CD4-positive, alpha-beta memory T cell (primary cell): ENCODE measurements at regions not wholly inside any gene's neighbourhood (a gene's known extent, or its start where the extent isn't known, plus 50 kb on each side); places are given as distances from the start of the nearest gene placed in this dataset.

Experiments used
- CTCF ChIA-PET: fragments of 350-600 bp; sonication (Branson Sonifier 250); formaldehyde crosslinking; loops from one replicate; lab custom pipeline; 2021; ENCODE audit warnings: inconsistent platforms; ENCODE audit not compliant: partially characterized antibody; lab: Charles Lee
- POLR2A ChIA-PET: fragments of 350-600 bp; sonication (Branson Sonifier 250); formaldehyde crosslinking; loops from one replicate; lab custom pipeline; 2021; ENCODE audit not compliant: partially characterized antibody; lab: Charles Lee
- DNase-seq, 5 donors: peaks; one replicate each; pipeline versions ENCODE4 v3.0.0 to v3.0.0-alpha.2; 2020 to 2022; ENCODE audit warnings: mixed read lengths in 1 of 5
- H3K27ac ChIP-seq: one replicate; pipeline ENCODE4 v1.7.0; 2013; ENCODE audit warnings: low read depth, low read length
- H3K27me3 ChIP-seq: 2 replicates; pipeline ENCODE4 v1.7.0; 2013; ENCODE audit warnings: mild to moderate bottlenecking, low read length, moderate library complexity; ENCODE audit not compliant: insufficient read depth
- H3K36me3 ChIP-seq: 2 replicates; pipeline ENCODE4 v1.7.0; 2013; ENCODE audit warnings: mild to moderate bottlenecking, low read length, moderate library complexity; ENCODE audit not compliant: insufficient read depth
- H3K4me1 ChIP-seq: 2 replicates; pipeline ENCODE4 v1.7.0; 2013; ENCODE audit warnings: mild to moderate bottlenecking, low read length, moderate library complexity; ENCODE audit not compliant: insufficient read depth
- H3K4me3 ChIP-seq, 2 donors: one replicate each; pipeline ENCODE4 v1.7.0; 2013; ENCODE audit warnings: low read length in 2 of 2, mild to moderate bottlenecking in 1 of 2
- H3K9me3 ChIP-seq, 2 donors: one replicate each; pipeline ENCODE4 v1.7.0; 2013; ENCODE audit warnings: low read length in 2 of 2, control low read depth in 1 of 2; ENCODE audit not compliant: control insufficient read depth in 1 of 2
- H3K27ac Mint-ChIP-seq, 7 donors: one replicate each; pipeline ENCODE4 v1.8.0; 2020 to 2021; ENCODE audit warnings: mixed read lengths in 7 of 7, mild to moderate bottlenecking in 6 of 7, inconsistent platforms in 3 of 7, moderate library complexity in 3 of 7
- H3K27me3 Mint-ChIP-seq, 2 donors: one replicate each; pipeline ENCODE4 v1.8.0; 2020 to 2021; ENCODE audit warnings: mixed read lengths in 2 of 2
- H3K36me3 Mint-ChIP-seq, 2 donors: one replicate each; pipeline ENCODE4 v1.8.0; 2020 to 2021; ENCODE audit warnings: mixed read lengths in 2 of 2, inconsistent platforms in 1 of 2, mild to moderate bottlenecking in 1 of 2
- H3K4me1 Mint-ChIP-seq, 4 donors: one replicate each; pipeline ENCODE4 v1.8.0; 2020 to 2021; ENCODE audit warnings: mixed read lengths in 4 of 4, mild to moderate bottlenecking in 1 of 4
- H3K4me3 Mint-ChIP-seq, 8 donors: one replicate each; pipeline ENCODE4 v1.8.0; 2020 to 2021; ENCODE audit warnings: mixed read lengths in 8 of 8, mild to moderate bottlenecking in 7 of 8, moderate library complexity in 6 of 8, inconsistent platforms in 3 of 8
- H3K9me3 Mint-ChIP-seq, 8 donors: one replicate each; pipeline ENCODE4 v1.8.0; 2020 to 2021; ENCODE audit warnings: mixed read lengths in 8 of 8, mild to moderate bottlenecking in 5 of 8, inconsistent platforms in 3 of 8, moderate library complexity in 1 of 8
- intact Hi-C: fragments of 100-400 bp; cut with micrococcal nuclease; formaldehyde crosslinking; loops from one replicate; pipeline ENCODE4 v1.15.1; 2023

GRCh38 chr17:68768804-68769203 lies 167.6 kb upstream of the FAM20A start:
- Histone ChIP-seq H3K9me3 (no peaks in the 10 kb centered on the region), H3K27ac (no peak overlapping the region), H3K36me3 (no peaks in the 10 kb centered on the region), H3K27me3 (no peaks in the 10 kb centered on the region), H3K4me3 (no peak overlapping the region), H3K4me1 (no peaks in the 10 kb centered on the region)
- ChIA-PET CTCF (no interaction called here), POLR2A (no interaction called here)
- peaks cover 3 to 5% of the 10 kb centered on the region in 2 donors for H3K27me3 Mint-ChIP-seq
- no peaks in the 10 kb centered on the region for H3K9me3 Mint-ChIP-seq
- peaks cover 0 to 3% (median 0%) of the 10 kb centered on the region in 4 donors for H3K4me1 Mint-ChIP-seq
- H3K36me3 Mint-ChIP-seq, result no peaks in the 10 kb centered on the region
- no peak overlapping the region for H3K4me3 Mint-ChIP-seq
- H3K27ac Mint-ChIP-seq, result no peak overlapping the region
- intact Hi-C loops, result no loop called here
- no peak for DNase-seq

- no peak overlapping the region for H3K4me3 ChIP-seq
- Mint-ChIP-seq H3K9me3 (no peaks in the 10 kb centered on the region), H3K4me3 (no peak overlapping the region), H3K36me3 (no peaks in the 10 kb centered on the region), H3K27ac (no peak overlapping the region), H3K27me3 (peaks cover 2 to 3% of the 10 kb centered on the region in 2 donors), H3K4me1 (no peaks in the 10 kb centered on the region)
- no peaks in the 10 kb centered on the region for H3K9me3 ChIP-seq
- intact Hi-C loops, result no loop called here
- no peaks in the 10 kb centered on the region for H3K4me1 ChIP-seq
- H3K27ac ChIP-seq, result no peak overlapping the region
- ChIA-PET CTCF (interaction anchor here (1.1 kb wide), 1 partner anchor 9 kb away, joined by 4 read pairs; no protein-coding TSS in a partner anchor), POLR2A (no interaction called here)
- H3K27me3 ChIP-seq, result no peaks in the 10 kb centered on the region
- no peaks in the 10 kb centered on the region for H3K36me3 ChIP-seq
- DNase-seq, result no peak
These were observed 165.5 kb upstream of the FAM20A start for GRCh38 chr17:68766640-68767039.

GRCh38 chr17:68763562-68763961 lies 162.4 kb upstream of the FAM20A start:
- no peaks in the 10 kb centered on the region for H3K27me3 ChIP-seq
- H3K27ac Mint-ChIP-seq, result no peak overlapping the region
- no peaks in the 10 kb centered on the region for H3K36me3 Mint-ChIP-seq
- H3K4me3 ChIP-seq, result no peak overlapping the region
- H3K4me3 Mint-ChIP-seq, result no peak overlapping the region
- no peaks in the 10 kb centered on the region for H3K9me3 ChIP-seq
- intact Hi-C loops, result no loop called here
- no peaks in the 10 kb centered on the region for H3K9me3 Mint-ChIP-seq
- no peak for DNase-seq
- no peaks in the 10 kb centered on the region for H3K36me3 ChIP-seq
- ChIA-PET POLR2A (no interaction called here), CTCF (interaction anchor here (0.8 kb wide), 1 partner anchor 484 kb away, joined by 3 read pairs; no protein-coding TSS in a partner anchor)
- peaks cover 4 to 6% (median 6%) of the 10 kb centered on the region in 4 donors for H3K4me1 Mint-ChIP-seq
- peaks cover 2% of the 10 kb centered on the region in 2 donors for H3K27me3 Mint-ChIP-seq
- no peaks in the 10 kb centered on the region for H3K4me1 ChIP-seq
- no peak overlapping the region for H3K27ac ChIP-seq

GRCh38 chr17:68762911-68763310 lies 161.7 kb upstream of the FAM20A start:
- no peak overlapping the region for H3K27ac Mint-ChIP-seq
- Histone ChIP-seq H3K36me3 (no peaks in the 10 kb centered on the region), H3K4me3 (no peak overlapping the region), H3K4me1 (no peaks in the 10 kb centered on the region), H3K27me3 (no peaks in the 10 kb centered on the region), H3K27ac (no peak overlapping the region), H3K9me3 (no peaks in the 10 kb centered on the region)
- POLR2A ChIA-PET, result no interaction called here
- CTCF ChIA-PET, result no interaction called here
- H3K36me3 Mint-ChIP-seq, result no peaks in the 10 kb centered on the region
- no peak for DNase-seq
- peaks cover 2 to 3% of the 10 kb centered on the region in 2 donors for H3K27me3 Mint-ChIP-seq
- intact Hi-C loops, result no loop called here
- peaks cover 4 to 6% (median 6%) of the 10 kb centered on the region in 4 donors for H3K4me1 Mint-ChIP-seq
- H3K4me3 Mint-ChIP-seq, result no peak overlapping the region
- H3K9me3 Mint-ChIP-seq, result no peaks in the 10 kb centered on the region

GRCh38 chr17:68760141-68760475 lies 158.9 kb upstream of the FAM20A start:
- CTCF ChIA-PET, result no interaction called here
- no peak for DNase-seq
- Mint-ChIP-seq H3K9me3 (no peaks in the 10 kb centered on the region), H3K27ac (no peak overlapping the region), H3K36me3 (no peaks in the 10 kb centered on the region), H3K4me3 (peak overlapping the region in 1 of 8 donors; percentile 30), H3K27me3 (peaks cover 2 to 5% of the 10 kb centered on the region in 2 donors), H3K4me1 (peaks cover 4 to 6% (median 6%) of the 10 kb centered on the region in 4 donors)
- POLR2A ChIA-PET, result no interaction called here
- Histone ChIP-seq H3K9me3 (no peaks in the 10 kb centered on the region), H3K27ac (no peak overlapping the region), H3K27me3 (no peaks in the 10 kb centered on the region), H3K4me1 (no peaks in the 10 kb centered on the region), H3K36me3 (no peaks in the 10 kb centered on the region), H3K4me3 (no peak overlapping the region)
- intact Hi-C loops, result no loop called here

GRCh38 chr17:68759343-68760140 lies 158.4 kb upstream of the FAM20A start:
- Histone ChIP-seq H3K4me1 (no peaks in the 10 kb centered on the region), H3K27ac (no peak overlapping the region), H3K27me3 (no peaks in the 10 kb centered on the region), H3K4me3 (no peak overlapping the region), H3K9me3 (no peaks in the 10 kb centered on the region), H3K36me3 (no peaks in the 10 kb centered on the region)
- no peaks in the 10 kb centered on the region for H3K36me3 Mint-ChIP-seq
- H3K27me3 Mint-ChIP-seq, result peaks cover 2 to 5% of the 10 kb centered on the region in 2 donors
- ChIA-PET POLR2A (no interaction called here), CTCF (no interaction called here)
- H3K4me3 Mint-ChIP-seq, result peak overlapping the region in 2 of 8 donors; percentile 30 to 39
- H3K4me1 Mint-ChIP-seq, result peaks cover 4 to 6% (median 6%) of the 10 kb centered on the region in 4 donors
- no peaks in the 10 kb centered on the region for H3K9me3 Mint-ChIP-seq
- peak in 1 of 5 donors; percentile 1 for DNase-seq
- intact Hi-C loops, result no loop called here
- no peak overlapping the region for H3K27ac Mint-ChIP-seq

- ChIA-PET POLR2A (no interaction called here), CTCF (no interaction called here)
- H3K4me1 ChIP-seq, result no peaks in the 10 kb centered on the region
- H3K9me3 Mint-ChIP-seq, result peaks cover 0 to 2% (median 0%) of the 10 kb centered on the region in 8 donors
- peaks cover 4 to 6% (median 6%) of the 10 kb centered on the region in 4 donors for H3K4me1 Mint-ChIP-seq
- H3K36me3 Mint-ChIP-seq, result no peaks in the 10 kb centered on the region
- H3K4me3 ChIP-seq, result no peak overlapping the region
- no peak overlapping the region for H3K4me3 Mint-ChIP-seq
- H3K27ac Mint-ChIP-seq, result no peak overlapping the region
- no peaks in the 10 kb centered on the region for H3K36me3 ChIP-seq
- H3K27ac ChIP-seq, result no peak overlapping the region
- no peaks in the 10 kb centered on the region for H3K27me3 ChIP-seq
- peaks cover 2 to 7% of the 10 kb centered on the region in 2 donors for H3K27me3 Mint-ChIP-seq
- no peaks in the 10 kb centered on the region for H3K9me3 ChIP-seq
- DNase-seq, result no peak
- intact Hi-C loops, result no loop called here
These were observed 157.8 kb upstream of the FAM20A start for GRCh38 chr17:68759002-68759342.
